ENCODE measurements at regions not wholly inside any gene's neighbourhood (a gene's known extent, or its start where the extent isn't known, plus 50 kb on each side); places are given as distances from the start of the nearest gene placed in this dataset.

DNA sequence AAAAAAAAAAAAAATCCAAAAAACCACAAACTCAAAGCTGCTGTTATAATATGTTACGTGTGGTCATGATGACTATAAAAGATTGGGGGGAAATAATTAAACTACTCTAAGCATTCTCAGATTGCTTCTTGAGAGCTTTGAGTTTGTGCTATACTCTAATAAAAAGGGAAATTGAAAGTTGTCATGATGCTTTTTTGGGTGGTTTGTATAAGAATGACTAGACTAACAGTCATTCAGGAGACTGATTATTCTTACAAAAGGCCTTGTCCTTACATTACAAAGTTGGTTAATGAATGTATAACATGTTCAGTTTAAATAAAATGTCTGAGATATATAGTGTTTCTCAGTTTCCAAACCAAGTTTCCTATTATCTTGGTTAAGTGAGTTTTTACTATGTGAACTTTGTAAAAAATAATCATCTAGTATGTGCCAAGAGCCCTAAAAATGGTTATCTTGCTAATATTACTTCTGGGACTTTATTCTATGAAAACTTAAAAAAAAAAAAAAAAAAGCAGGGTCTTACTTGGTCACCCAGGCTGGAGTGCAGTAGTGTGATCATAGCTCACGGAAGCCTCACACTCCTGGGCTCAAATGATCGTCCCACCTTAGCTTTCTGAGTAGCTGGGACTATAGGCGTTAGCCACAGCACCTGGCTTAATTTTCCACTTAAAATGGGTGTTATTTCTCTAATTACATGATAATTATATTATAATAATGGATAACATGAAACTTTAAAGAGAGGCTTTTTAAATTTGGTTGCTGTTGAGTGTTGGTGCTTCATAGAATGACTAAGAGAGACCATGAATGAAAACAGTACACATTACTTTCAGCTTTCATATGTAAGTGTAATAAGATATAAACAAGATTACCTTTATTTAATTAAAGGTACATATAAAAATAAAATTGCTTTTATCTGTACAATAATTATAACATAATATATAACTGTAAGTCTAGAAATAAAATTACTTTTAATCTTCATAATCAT is 459.6 kb upstream of the RGS6 start:
- 91 to 93% methylated on average over 4 of the region's 4 CpGs for WGBS, 2 donors
- TF ChIP-seq POLR2A (IDR thresholded peaks at IDR 0.05) (no peak), EP300 (IDR thresholded peaks at IDR 0.05) (no peak), POLR2AphosphoS5 (IDR thresholded peaks at IDR 0.05) (no peak)
- TF ChIP-seq, protein P1, sequence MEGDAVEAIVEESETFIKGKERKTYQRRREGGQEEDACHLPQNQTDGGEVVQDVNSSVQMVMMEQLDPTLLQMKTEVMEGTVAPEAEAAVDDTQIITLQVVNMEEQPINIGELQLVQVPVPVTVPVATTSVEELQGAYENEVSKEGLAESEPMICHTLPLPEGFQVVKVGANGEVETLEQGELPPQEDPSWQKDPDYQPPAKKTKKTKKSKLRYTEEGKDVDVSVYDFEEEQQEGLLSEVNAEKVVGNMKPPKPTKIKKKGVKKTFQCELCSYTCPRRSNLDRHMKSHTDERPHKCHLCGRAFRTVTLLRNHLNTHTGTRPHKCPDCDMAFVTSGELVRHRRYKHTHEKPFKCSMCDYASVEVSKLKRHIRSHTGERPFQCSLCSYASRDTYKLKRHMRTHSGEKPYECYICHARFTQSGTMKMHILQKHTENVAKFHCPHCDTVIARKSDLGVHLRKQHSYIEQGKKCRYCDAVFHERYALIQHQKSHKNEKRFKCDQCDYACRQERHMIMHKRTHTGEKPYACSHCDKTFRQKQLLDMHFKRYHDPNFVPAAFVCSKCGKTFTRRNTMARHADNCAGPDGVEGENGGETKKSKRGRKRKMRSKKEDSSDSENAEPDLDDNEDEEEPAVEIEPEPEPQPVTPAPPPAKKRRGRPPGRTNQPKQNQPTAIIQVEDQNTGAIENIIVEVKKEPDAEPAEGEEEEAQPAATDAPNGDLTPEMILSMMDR (IDR thresholded peaks at IDR 0.05) = no peak
- intact Hi-C loops (cut with DNase I) = no loop called here
- H3K4me3 ChIP-seq = no peak overlapping the region
- no peaks in the 10 kb centered on the region for H3K27me3 ChIP-seq
- no peaks in the 10 kb centered on the region for H3K36me3 ChIP-seq
- no peak overlapping the region for H3K27ac ChIP-seq
- no peak for DNase-seq
- no peaks in the 10 kb centered on the region for H3K9me3 ChIP-seq
- peaks cover 0 to 28% (median 16%) of the 10 kb centered on the region in 4 donors for H3K4me1 ChIP-seq

DNA sequence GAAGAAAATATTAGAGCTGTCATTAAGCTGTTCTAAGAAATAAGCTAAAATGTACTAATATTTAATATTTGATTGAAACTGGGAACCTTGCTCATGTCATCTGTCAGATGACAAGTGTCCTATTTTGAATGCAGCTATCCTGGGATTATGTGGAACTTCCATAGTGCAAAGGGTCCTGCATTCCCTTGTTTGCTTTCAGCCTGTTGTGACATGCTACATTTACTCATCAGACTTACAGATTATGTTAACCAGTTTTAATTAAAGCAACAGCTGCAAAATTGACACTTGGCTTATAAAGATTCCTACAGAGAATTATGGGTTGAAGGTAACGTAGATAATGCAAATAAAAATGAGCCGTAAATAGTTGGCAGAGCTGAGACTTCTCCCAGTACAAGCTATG is 458.4 kb upstream of the RGS6 start:
- intact Hi-C loops (cut with DNase I) = no loop called here
- WGBS, 2 donors = 55 to 81% methylated on average over 2 of the region's 2 CpGs
- Histone ChIP-seq H3K27ac (no peak overlapping the region), H3K9me3 (no peaks in the 10 kb centered on the region), H3K27me3 (no peaks in the 10 kb centered on the region), H3K4me3 (no peak overlapping the region), H3K36me3 (no peaks in the 10 kb centered on the region), H3K4me1 (peaks cover 0 to 28% (median 16%) of the 10 kb centered on the region in 4 donors)
- TF ChIP-seq, protein P1 (IDR thresholded peaks at IDR 0.05) = no peak
- no peak for TF ChIP-seq EP300 (IDR thresholded peaks at IDR 0.05)
- TF ChIP-seq POLR2AphosphoS5 (IDR thresholded peaks at IDR 0.05) = no peak
- TF ChIP-seq POLR2A (IDR thresholded peaks at IDR 0.05) = no peak
- no peak for DNase-seq

DNA sequence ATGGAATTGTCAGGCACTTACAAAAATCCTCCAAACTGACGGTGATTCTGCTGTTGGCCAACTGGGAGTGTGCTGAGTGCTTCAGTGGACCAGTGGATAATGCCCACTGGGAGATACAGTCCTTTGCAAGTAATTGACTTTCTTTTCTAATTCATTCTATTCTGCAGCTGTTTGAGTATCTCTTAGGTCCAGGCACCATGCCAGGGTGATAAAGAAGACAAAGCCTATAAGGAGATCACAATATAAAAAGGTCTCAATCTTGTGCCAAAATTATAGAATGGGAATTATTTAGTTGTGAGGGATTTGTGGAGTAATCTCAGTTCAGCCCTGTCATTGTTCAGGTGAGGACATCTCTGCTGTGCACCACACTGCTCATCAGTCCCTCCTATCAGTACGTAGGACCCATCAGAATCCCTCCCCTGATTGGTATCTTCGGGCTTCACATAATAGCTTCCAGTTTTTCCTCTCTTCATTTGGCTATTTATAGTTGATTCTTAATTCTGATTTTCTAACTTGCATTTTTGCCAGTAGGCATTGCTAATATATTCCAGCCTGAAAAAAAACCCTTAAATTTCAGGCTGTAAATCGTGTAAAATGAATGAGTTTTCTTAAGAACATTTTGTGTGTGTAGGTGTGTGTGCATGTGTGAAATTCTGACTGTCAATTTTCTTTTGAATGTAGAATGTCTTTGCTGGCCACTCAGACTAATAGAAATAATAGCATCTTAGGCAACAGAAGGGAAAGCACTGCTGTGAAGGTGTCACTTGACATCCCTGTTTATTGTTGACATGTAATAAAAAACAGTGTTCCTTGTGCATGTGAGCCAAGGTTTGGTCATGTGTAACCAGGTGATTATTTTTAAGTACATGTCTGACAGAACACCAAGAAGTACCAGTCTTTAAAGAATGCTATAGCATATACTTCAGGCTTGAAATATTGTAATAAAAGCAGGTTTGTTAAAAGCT is 457.6 kb upstream of the RGS6 start:
- no peaks in the 10 kb centered on the region for H3K9me3 ChIP-seq
- peak overlapping the region in 1 of 4 donors; percentile 35 for H3K27ac ChIP-seq
- TF ChIP-seq POLR2A (IDR thresholded peaks at IDR 0.05) (no peak), EP300 (IDR thresholded peaks at IDR 0.05) (no peak), POLR2AphosphoS5 (IDR thresholded peaks at IDR 0.05) (no peak)
- TF ChIP-seq, protein P1 (IDR thresholded peaks at IDR 0.05) = no peak
- H3K4me1 ChIP-seq = peaks cover 0 to 28% (median 16%) of the 10 kb centered on the region in 4 donors
- 83 to 87% methylated on average over 4 of the region's 4 CpGs for WGBS, 2 donors
- intact Hi-C loops (cut with DNase I) = no loop called here
- H3K36me3 ChIP-seq = no peaks in the 10 kb centered on the region
- no peak for DNase-seq
- H3K4me3 ChIP-seq = no peak overlapping the region
- no peaks in the 10 kb centered on the region for H3K27me3 ChIP-seq

DNA sequence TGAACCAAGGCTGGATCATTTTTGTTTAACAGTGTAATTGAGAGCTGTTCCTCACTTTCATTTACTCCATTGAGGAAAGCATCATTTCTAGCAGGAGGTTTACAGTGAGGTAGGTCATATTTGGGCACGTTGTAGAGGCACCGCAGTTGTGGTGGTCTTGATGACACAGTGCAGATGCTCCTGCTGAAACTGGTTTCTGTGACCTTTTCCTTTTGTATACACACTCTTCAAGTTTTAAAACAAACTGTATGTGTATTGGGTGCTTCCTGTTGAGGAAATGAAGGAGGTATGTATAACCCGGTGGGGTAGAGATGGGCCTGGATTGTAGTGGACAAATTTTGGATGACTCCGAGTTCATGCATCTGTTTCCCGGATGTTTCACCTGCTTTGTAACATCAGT is 456.3 kb upstream of the RGS6 start:
- no peak overlapping the region for H3K4me3 ChIP-seq
- H3K27ac ChIP-seq = peak overlapping the region in 1 of 4 donors; percentile 35
- TF ChIP-seq POLR2AphosphoS5 (IDR thresholded peaks at IDR 0.05) = no peak
- TF ChIP-seq EP300 (IDR thresholded peaks at IDR 0.05) = no peak
- TF ChIP-seq, protein P1 (IDR thresholded peaks at IDR 0.05) = no peak
- TF ChIP-seq POLR2A (IDR thresholded peaks at IDR 0.05) = no peak
- 64 to 80% methylated on average over 5 of the region's 5 CpGs for WGBS, 2 donors
- H3K9me3 ChIP-seq = no peaks in the 10 kb centered on the region
- DNase-seq = no peak
- peaks cover 0 to 28% (median 16%) of the 10 kb centered on the region in 4 donors for H3K4me1 ChIP-seq
- intact Hi-C loops (cut with DNase I) = no loop called here
- H3K36me3 ChIP-seq = no peaks in the 10 kb centered on the region
- H3K27me3 ChIP-seq = no peaks in the 10 kb centered on the region

All from sigmoid colon (tissue), 6 donors.